ENCODE measurements at regions not wholly inside any gene's neighbourhood (a gene's known extent, or its start where the extent isn't known, plus 50 kb on each side); places are given as distances from the start of the nearest gene placed in this dataset.

DNA sequence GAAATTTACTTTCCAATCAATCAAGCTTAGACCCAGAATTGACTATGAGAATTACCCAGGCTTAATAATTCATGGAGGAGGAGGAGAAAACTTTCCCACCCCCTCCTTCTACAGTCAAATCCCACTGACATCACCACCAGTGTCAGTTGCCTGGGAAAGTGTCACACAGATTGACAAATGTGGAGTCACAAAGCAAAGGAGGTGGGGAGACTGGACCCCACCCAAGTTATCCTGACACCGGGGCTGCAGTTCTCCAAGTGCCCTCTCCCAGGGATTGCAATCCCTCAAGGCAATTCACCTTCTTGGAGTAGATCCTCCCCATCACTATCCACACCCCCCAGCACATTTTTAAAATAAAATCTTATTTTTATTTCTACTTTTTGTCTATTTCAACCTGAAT lies 100.2 kb upstream of the CDH11 start:
- TF ChIP-seq POLR2A (IDR thresholded peaks at IDR 0.05) (no peak), POLR2AphosphoS5 (IDR thresholded peaks at IDR 0.05) (no peak)
- TF ChIP-seq, protein P1, sequence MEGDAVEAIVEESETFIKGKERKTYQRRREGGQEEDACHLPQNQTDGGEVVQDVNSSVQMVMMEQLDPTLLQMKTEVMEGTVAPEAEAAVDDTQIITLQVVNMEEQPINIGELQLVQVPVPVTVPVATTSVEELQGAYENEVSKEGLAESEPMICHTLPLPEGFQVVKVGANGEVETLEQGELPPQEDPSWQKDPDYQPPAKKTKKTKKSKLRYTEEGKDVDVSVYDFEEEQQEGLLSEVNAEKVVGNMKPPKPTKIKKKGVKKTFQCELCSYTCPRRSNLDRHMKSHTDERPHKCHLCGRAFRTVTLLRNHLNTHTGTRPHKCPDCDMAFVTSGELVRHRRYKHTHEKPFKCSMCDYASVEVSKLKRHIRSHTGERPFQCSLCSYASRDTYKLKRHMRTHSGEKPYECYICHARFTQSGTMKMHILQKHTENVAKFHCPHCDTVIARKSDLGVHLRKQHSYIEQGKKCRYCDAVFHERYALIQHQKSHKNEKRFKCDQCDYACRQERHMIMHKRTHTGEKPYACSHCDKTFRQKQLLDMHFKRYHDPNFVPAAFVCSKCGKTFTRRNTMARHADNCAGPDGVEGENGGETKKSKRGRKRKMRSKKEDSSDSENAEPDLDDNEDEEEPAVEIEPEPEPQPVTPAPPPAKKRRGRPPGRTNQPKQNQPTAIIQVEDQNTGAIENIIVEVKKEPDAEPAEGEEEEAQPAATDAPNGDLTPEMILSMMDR (IDR thresholded peaks at IDR 0.05): no peak

Measured in breast epithelium (tissue), 3 donors.